ENCODE measurements at regions not wholly inside any gene's neighbourhood (a gene's known extent, or its start where the extent isn't known, plus 50 kb on each side); places are given as distances from the start of the nearest gene placed in this dataset.

- Histone ChIP-seq H2AFZ (ENCODE audit: low read depth, low read length) (no peak overlapping the region), H3K4me3 (ENCODE audit: low read depth in 1 of 2, low read length in 2 of 2) (no peak overlapping the region), H3K4me2 (ENCODE audit: insufficient read depth, low read length) (no peak overlapping the region), H3K4me1 (ENCODE audit: insufficient read depth, low read length) (no peaks in the 10 kb centered on the region), H3K36me3 (ENCODE audit: insufficient read depth, low read length) (no peaks in the 10 kb centered on the region), H3K27me3 (ENCODE audit: insufficient read depth, low read length, poor library complexity) (peaks cover 39% of the 10 kb centered on the region), H3K9ac (ENCODE audit: low read depth, low read length) (no peak overlapping the region), H3K79me2 (ENCODE audit: insufficient read depth, low read length) (no peaks in the 10 kb centered on the region), H4K20me1 (ENCODE audit: insufficient read depth, low read length) (0 out of 2 replicates have a peak, but pooled peaks cover 4% of the 10 kb centered on the region), H3K27ac (ENCODE audit: low read length) (no peak overlapping the region), H3K9me3 (ENCODE audit: insufficient read depth, low read length, severe bottlenecking) (no peaks in the 10 kb centered on the region)
- ATAC-seq (ENCODE audit: insufficient read depth, low read depth) (no peak), DNase-seq (no peak)
- TF ChIP-seq CTCF (IDR thresholded peaks at IDR 0.05; ENCODE audit: borderline replicate concordance, extremely low read depth, low read length, poor library complexity, severe bottlenecking) (no peak), EZH2 (IDR thresholded peaks at IDR 0.05; ENCODE audit: borderline replicate concordance, low read depth, low read length, severe bottlenecking) (no peak)
These were observed 84.0 kb upstream of the ZBED5 start for GRCh38 chr11:10941871-10942270.

- DNase-seq (no peak), ATAC-seq (ENCODE audit: insufficient read depth, low read depth) (no peak)
- no peak for TF ChIP-seq EZH2 (IDR thresholded peaks at IDR 0.05; ENCODE audit: borderline replicate concordance, low read depth, low read length, severe bottlenecking)
- no peak for TF ChIP-seq CTCF (IDR thresholded peaks at IDR 0.05; ENCODE audit: borderline replicate concordance, extremely low read depth, low read length, poor library complexity, severe bottlenecking)
- no peak overlapping the region for H3K4me2 ChIP-seq (ENCODE audit: insufficient read depth, low read length)
- no peaks in the 10 kb centered on the region for H3K9me3 ChIP-seq (ENCODE audit: insufficient read depth, low read length, severe bottlenecking)
- no peaks in the 10 kb centered on the region for H3K36me3 ChIP-seq (ENCODE audit: insufficient read depth, low read length)
- H3K9ac ChIP-seq (ENCODE audit: low read depth, low read length), result no peak overlapping the region
- H3K4me3 ChIP-seq (ENCODE audit: low read depth in 1 of 2, low read length in 2 of 2), result no peak overlapping the region
- H3K27ac ChIP-seq (ENCODE audit: low read length), result no peak overlapping the region
- H3K27me3 ChIP-seq (ENCODE audit: insufficient read depth, low read length, poor library complexity), result peaks cover 39% of the 10 kb centered on the region
- no peak overlapping the region for H2AFZ ChIP-seq (ENCODE audit: low read depth, low read length)
- no peaks in the 10 kb centered on the region for H3K79me2 ChIP-seq (ENCODE audit: insufficient read depth, low read length)
- no peaks in the 10 kb centered on the region for H3K4me1 ChIP-seq (ENCODE audit: insufficient read depth, low read length)
- 0 out of 2 replicates have a peak, but pooled peaks cover 4% of the 10 kb centered on the region for H4K20me1 ChIP-seq (ENCODE audit: insufficient read depth, low read length)
These were observed 83.6 kb upstream of the ZBED5 start for GRCh38 chr11:10941414-10941813.

- H3K4me3 ChIP-seq (ENCODE audit: low read depth in 1 of 2, low read length in 2 of 2), result no peak overlapping the region
- no peaks in the 10 kb centered on the region for H3K79me2 ChIP-seq (ENCODE audit: insufficient read depth, low read length)
- peaks cover 4% of the 10 kb centered on the region for H3K4me1 ChIP-seq (ENCODE audit: insufficient read depth, low read length)
- ATAC-seq (ENCODE audit: insufficient read depth, low read depth) (no peak), DNase-seq (no peak)
- H3K9ac ChIP-seq (ENCODE audit: low read depth, low read length), result no peak overlapping the region
- H3K4me2 ChIP-seq (ENCODE audit: insufficient read depth, low read length), result no peak overlapping the region
- H3K36me3 ChIP-seq (ENCODE audit: insufficient read depth, low read length), result no peaks in the 10 kb centered on the region
- H4K20me1 ChIP-seq (ENCODE audit: insufficient read depth, low read length), result 0 out of 2 replicates have a peak, but pooled peaks cover 4% of the 10 kb centered on the region
- peaks cover 56% of the 10 kb centered on the region for H3K27me3 ChIP-seq (ENCODE audit: insufficient read depth, low read length, poor library complexity)
- TF ChIP-seq EZH2 (IDR thresholded peaks at IDR 0.05; ENCODE audit: borderline replicate concordance, low read depth, low read length, severe bottlenecking) (no peak), CTCF (IDR thresholded peaks at IDR 0.05; ENCODE audit: borderline replicate concordance, extremely low read depth, low read length, poor library complexity, severe bottlenecking) (no peak)
- H2AFZ ChIP-seq (ENCODE audit: low read depth, low read length), result no peak overlapping the region
- H3K27ac ChIP-seq (ENCODE audit: low read length), result no peak overlapping the region
- no peaks in the 10 kb centered on the region for H3K9me3 ChIP-seq (ENCODE audit: insufficient read depth, low read length, severe bottlenecking)
These were observed 81.0 kb upstream of the ZBED5 start for GRCh38 chr11:10938650-10939387.

All from DND-41 (cell line).